Choroid plexus epithelial cell (primary cell): ENCODE measurements at regions not wholly inside any gene's neighbourhood (a gene's known extent, or its start where the extent isn't known, plus 50 kb on each side); places are given as distances from the start of the nearest gene placed in this dataset.
A peak's percentile ranks its signal among the peaks of the same experiment; 100 is the strongest.

Experiments
- DNase-seq: peaks from one replicate; pipeline ENCODE4 v3.0.0-alpha.2; 2010; ENCODE audit warnings: low read depth
- H3K4me3 ChIP-seq: 2 replicates; pipeline ENCODE4 v1.5.1; 2011; ENCODE audit warnings: low read depth, mild to moderate bottlenecking, control low read depth, low read length, moderate library complexity
- CTCF ChIP-seq: conservative IDR thresholded peaks from 2 replicates; pipeline ENCODE4 v1.5.1; 2011; ENCODE audit warnings: low read depth, mild to moderate bottlenecking, control low read depth, inconsistent platforms, low read length, moderate library complexity

- TF ChIP-seq CTCF, result no peak
- peak; percentile 73 for DNase-seq
- no peak overlapping the region for H3K4me3 ChIP-seq
Observed at GRCh38 chr21:31781737-31782136, 49.8 kb upstream of the SCAF4 start.
